CD4-positive, alpha-beta T cell treated with Interleukin-15 for 4 hours (primary cell): ENCODE measurements at regions not wholly inside any gene's neighbourhood (a gene's known extent, or its start where the extent isn't known, plus 50 kb on each side); places are given as distances from the start of the nearest gene placed in this dataset.

ENCODE experiments used
- DNase-seq: peaks from one replicate; pipeline ENCODE4 v3.0.0-alpha.2; 2020; ENCODE audit warnings: low spot score

DNA sequence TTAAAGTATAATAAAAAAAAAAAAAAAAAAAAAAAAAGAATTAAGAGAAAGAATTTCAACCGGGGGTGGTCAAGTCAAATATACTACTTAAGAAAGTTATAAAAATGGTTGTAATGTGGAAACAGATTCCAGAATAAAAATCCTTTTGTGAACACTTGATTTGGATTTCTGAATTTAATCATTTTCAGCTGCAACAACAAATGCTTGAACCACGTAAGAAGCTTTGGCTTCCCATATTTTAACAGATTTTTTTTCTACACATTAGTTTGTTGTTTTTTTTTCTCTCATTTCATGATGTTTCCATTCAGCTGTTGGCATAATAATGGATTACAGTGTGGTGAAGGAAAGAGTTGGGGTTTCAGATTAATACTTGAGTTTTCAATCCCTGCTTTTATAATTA lies 137.3 kb upstream of the AGR3 start:
- no peak for DNase-seq

DNA sequence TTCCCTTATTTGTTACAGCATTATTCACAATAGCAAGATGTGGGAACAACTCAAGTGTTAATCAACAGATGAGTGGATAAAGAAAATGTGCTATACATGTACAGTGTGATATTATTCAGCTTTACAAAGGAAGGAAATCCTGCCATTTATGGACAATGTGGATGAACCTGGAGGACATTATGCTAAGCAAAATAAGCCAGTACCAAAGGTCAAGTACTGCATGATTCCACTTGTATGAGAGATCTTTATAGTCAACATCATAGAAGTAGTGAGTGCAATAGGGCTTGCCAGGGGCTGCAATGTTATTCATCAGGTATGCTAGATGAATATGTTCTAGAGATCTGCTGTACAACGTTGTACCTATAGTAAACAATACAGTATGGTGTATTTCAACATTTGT lies 138.5 kb upstream of the AGR3 start:
- DNase-seq = no peak

DNA sequence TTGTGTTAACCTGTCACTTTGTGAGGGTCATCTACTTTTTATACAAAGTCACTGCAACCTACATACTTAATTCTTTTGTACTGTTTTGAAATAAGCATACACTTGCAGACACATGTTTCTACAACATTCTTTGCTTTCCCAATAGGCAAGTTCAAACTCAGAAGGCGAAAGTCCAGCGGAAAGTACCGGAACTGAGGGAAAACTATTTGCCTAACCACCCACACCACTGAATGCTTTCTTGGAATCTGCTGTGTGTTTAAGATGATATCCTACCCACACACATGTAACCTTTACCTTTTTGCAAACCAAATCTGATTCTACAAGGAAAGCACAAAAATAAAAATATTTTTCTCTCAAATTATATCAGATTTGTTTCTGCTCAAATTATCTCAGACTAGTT lies 139.4 kb upstream of the AGR3 start:
- no peak for DNase-seq

DNA sequence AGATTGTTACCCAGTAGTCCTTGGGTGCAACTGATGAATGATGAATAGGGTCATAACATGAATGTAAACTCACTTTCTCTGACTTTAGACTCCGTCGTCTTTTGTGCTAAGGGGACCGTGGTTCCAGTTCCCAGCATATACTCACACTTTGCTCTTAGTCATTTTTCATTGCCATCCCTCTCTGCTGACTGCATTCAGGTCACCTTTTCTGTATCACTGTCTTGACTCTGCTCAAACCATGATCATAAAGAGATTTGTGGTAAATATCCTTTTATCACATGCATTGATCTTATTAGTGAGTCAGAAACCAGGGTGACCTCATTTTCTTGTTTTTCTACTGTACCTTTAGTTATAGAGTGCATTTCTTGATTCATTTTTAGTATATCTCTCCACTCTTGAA lies 141.1 kb upstream of the AGR3 start:
- DNase-seq = peak; percentile 73

DNA sequence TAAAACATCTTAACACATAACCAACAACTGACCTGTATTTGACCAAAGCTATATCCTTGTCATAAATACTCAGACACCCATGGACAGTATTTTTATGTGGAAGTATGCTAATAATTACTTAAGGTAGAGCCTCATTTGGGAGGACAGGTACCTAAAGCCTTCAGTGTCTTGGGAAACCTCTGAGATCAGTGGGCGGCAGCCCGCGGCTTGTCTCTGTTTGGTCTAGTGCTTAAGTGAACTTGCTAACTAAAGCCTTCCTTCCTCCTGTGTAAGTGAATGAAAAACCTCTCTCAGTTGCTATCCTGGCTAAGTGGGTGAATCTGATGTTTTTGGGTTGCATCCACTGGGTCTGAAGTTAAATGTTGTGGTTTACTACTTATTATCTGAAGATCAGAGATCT lies 144.5 kb upstream of the AGR3 start:
- no peak for DNase-seq

DNA sequence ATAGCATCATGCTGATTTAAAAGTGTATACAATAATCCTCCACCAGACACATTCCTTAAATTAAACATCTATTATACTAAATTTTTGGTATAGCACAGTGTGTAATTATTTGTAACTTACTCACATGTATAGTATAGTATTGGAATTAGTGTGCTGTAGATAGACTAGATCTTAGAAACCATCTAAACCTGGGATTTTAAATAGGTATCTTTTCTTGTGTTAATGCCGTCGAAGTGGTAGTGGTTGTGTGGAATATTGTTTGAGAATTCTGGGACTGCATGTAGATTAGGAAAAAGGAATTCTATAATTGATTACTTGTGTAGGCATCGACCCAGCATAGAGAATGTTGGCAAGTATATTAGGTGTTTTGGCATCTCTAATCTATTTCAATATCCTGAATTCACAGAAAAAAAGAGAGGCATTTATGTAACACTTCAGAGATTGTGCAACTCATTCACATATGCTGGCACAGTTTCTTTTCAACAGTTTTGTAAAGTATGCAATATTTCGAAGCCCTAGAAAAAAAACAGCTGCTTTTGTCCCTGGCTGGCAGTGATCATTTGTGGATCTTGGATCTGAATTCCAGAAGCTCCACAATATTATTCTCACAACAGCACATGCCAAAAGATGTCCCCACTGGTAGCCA lies 145.5 kb upstream of the AGR3 start:
- no peak for DNase-seq

DNA sequence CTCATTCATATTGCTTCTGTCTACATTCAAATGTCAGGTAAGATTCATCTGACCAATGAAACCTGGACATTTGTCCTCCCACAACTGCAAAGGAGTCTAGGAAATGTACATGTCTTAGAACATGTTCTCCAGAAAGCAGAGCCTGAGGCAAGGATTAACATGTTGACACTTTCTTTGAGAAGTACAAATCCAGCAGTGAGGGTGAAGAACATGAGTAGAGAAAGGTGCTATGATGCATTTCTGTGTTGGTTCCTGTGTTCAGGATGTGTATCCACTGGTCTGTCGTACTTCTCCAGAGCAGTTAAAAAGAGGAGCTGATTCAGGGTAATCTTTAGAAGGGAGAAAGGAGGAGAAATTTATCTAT lies 146.0 kb upstream of the AGR3 start:
- no peak for DNase-seq

DNA sequence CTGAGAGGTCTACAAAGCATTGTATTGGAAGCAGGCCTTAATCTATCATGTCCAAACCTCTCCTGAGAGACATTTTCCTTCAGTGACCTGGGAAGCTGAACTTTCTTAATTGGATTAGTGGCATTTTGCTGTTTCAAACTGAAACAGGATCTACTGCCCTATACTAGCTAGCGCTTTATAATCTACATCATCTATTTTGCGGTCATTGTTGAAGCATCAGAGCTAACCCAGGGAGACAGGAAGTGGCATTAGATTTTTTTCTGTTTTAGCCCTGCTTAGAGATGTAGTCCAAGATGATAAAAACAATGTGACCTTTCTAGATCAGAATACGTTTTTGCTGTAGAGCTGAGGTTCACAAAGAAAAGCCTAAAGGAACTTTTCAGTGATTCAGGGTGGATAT lies 147.4 kb upstream of the AGR3 start:
- peak; percentile 37 for DNase-seq

DNA sequence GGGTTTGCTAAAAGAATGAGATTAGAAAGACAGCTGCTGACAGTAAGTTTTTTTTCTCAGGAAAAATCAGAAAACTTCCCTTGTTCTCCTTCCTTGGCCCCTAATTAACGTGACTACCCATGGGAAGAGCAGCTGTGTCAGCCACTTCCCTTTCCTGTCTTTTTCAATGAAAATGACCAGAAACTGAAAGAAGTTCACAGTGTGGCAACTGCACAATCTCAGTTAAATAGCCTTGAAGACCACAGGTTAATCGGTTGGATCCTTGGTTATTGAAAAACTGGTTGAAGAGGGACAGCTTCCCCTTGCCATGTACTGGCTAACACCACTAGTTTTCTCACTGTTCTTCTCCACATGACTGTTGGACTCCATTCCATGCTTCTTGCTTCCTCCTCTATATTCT lies 148.8 kb upstream of the AGR3 start:
- no peak for DNase-seq

DNA sequence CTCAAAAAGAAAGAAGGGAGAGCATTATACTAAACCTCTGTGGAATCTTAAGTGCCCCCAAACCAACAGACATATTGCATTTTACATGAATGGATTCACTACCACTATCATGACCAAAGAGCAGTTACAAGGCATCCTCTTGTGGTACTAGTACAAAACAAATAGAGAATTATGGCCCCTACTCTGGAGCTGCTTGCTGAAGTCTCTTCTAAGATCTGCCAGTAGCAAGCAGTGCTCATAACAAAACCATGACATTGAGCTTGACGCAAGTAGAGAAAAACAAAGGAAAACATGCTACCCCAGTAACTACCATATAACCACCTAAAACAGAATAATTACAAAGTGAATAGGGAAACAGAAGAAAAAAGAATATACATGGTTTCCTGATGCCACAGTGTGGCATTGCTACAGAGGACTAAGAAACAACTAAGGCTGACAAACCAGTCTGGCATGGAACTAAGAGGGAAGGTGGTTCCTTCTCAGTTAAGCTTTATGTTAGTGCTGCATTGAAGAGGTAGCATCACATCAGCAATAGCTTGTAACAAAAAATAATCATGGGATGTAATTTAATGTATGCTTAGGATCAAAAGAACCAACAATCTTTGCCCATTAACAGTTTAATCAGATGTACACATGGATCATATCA lies 150.2 kb upstream of the AGR3 start:
- DNase-seq = no peak

DNA sequence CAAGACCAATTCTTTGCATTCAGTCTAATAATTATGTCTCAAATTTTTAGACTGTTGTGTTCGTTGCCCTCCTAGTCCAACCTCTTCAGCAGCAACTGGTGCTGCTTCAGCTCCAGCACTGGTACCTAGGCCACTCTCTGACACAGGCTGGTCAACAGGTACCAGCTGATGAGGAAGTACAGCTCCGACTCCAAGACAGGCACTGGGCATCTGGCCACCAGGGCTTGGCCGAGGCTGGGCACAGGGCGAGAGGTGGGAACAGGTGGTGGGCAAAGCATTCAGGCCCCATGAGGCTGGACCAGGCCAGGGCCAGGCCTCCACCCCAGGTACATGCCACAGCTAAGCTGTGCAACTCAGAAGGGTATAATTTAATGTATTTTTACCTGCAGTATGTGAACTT lies 151.5 kb upstream of the AGR3 start:
- DNase-seq = no peak

DNA sequence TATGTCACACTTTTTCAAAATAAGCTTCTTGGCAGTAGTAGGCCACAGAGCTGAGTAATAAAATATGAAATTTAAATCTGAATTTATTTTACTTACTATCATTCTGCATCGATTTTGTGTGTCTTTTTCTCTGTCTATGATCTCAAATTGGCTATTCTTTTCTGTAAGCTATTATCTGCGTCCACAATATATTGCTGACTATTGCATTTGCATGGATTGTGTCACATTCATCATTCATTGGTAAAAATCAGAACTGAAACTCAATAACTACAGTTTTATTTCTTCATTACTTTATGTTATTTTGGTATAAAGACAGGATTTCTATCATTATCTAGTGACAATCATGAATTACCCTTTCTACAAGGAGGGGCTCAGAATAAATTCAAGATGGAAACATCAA lies 154.8 kb upstream of the AGR3 start:
- DNase-seq = no peak

DNA sequence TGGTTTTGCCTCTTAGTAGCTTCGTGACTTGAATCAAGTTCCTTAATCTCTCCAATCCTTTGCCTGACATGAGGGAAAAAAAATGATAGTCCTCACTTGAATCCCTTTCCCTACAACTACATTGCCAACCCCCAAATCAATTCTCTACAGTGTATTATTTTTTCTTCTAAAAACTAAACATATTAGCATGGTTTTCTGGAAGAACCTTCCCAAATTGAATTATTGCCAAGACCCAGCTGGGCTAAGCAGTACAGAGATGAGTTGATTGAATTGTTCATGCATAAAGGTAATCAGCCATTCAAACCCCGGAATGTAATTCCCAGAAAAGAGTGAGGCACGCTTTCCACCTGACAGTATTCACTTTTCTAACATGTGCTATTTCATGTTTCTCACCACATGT lies 155.6 kb upstream of the AGR3 start:
- DNase-seq = no peak

DNA sequence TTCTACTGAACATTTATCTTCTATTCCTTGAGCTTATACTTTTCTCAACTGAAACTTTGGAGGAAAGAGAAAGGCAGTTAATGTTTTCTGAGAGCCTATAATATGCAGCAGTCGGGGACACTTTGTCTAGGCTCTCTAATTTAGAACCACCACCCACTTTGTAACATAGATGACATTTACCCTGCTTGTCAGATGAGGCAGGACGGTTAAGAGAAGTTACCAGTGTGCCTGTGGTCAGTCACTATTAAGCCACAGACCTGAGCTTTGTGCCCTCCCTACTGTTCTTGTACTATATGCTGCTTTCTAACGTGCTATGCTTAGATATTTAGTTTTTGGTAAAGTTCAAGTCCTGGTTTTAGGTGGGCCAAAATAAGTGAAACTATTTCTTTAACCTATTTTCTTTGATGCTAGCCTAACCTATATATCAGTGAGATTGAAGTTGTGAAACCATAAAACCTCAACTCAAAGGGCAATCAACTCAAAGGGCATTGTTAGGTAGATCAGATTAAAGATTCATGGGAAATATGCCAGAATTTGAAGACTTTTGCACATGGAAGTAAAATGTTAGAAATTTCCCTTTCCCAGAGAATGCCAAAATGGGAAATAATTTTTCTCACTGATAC lies 156.5 kb upstream of the AGR3 start:
- DNase-seq = no peak

DNA sequence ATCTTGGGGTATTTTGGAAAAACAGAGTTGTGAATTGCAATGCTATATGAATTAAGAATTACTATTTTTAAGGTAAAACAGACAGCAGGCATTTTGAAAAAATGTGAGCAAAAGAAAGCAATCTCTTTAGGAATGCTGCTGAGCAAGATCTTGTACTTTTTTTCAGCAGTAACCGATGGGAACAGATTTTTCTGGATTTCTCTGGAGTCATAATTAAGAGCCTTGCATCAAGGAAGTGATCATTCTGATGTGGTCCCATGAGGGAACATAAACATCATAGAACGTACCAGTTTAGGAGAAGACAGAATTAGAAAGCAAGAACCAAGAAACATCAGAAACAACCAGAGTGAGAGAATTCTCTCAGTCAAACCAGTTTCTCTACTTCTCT lies 157.0 kb upstream of the AGR3 start:
- no peak for DNase-seq

DNA sequence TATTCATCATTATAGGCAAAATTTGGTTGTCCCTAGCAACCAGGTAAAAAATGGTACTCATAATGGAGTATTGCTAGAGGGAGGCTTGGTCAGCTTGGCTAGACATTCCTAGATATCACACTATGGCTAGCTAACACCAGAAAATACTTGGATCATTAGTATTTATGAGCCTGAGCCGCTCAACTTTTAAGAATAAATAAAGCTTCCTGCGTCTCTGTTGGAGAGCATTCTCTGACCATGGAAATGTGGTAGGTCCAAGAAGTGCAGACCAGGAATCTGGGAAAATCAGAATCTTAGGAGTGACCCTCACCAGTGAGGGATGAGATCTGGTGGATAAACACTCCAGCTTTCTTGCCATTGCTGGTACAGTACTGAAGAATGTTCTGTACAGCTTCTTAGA lies 157.6 kb upstream of the AGR3 start:
- DNase-seq = no peak

DNA sequence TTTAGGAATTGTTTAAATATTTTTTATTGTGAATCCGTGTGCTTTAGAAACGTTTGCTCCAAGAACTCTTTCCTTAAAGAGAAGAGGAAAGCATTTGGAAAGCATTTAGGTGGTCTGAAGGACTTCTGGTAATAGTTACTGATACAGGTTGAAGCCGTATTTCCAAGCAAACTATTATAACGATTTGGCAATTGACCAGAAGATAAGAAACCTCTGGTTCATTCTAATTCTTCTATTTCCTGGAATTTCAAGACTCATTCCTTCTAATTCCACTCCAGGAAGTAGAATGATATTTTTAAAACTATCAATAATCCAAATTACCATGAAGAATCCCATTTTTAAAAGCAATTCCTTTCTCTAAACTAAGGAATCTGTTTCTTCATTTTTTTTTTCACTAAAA lies 158.9 kb upstream of the AGR3 start:
- DNase-seq = no peak

DNA sequence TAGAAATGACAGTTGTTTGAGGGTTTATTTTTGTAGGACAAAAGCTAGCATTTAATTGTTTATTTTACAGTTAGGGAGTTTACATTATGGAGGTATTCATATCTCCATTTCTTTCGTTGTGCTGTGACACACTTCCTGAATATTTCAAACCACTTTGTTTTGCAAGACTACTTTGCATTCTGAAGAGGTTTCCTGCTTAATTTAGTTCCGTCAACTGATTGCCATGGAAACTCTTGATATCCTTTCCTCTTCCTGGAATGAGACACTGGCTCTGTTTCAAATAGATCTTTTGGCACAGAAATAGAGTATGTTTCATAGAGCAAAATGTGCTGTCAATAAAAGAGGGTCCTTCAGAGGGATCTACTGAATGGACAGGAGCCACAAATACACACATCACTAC lies 159.5 kb upstream of the AGR3 start:
- peak; percentile 34 for DNase-seq

DNA sequence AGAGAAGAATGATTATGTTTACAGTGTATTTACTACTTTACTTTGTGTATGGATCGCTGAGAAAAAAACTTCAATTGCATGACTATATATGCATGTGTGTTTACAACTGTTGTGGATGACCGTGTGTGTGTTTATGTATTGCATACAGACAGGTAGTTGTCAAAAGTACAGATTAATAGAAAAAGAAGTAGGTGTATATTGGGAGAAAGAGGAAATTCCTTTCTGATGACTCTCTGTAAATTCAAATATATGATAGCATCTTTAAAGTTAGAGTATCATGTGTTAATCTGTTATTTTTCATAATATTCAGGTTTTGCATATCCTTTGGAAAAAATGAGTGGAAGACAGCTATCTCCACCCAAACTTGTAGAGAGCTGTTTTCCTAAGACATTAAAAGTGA lies 160.4 kb upstream of the AGR3 start:
- DNase-seq = no peak

DNA sequence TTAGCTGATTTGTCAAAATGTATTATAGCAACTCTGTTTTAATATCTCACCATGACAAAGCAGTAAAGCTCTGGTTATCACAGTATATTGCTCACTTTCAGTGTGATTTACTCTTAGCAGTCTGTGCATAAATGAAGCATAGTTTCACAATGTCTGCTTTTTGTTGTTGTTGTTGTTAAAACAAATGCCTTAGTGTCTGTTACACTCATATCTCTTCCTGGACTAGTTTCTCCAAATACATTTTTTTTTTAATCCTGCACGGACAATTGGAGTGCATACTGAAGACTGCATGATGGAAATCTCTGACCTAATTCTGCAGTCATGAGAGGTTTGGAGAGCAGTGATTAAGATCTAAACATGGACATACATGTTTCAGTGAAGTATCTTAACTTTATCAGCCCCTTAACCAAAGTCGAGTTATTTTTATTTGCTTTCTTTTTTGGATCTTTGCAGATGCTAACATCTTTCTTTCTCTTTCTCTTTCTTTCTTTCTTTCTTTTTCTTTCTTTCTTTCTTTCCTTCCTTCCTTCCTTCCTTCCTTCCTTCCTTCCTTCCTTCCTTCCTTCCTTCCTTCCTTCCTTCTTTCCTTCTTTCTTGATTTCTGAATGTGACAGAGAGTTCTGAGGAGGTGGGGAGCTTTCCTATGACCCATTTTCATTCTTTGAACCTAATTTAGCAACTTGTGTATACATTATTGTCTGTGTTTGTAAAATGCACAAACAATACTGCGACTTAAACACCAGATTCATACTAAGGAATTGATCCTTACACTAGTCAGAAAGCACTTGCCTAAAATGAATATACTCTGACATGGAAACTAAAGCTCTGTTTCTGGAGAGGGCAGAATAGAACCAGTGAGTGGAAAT lies 161.5 kb upstream of the AGR3 start:
- DNase-seq = no peak

DNA sequence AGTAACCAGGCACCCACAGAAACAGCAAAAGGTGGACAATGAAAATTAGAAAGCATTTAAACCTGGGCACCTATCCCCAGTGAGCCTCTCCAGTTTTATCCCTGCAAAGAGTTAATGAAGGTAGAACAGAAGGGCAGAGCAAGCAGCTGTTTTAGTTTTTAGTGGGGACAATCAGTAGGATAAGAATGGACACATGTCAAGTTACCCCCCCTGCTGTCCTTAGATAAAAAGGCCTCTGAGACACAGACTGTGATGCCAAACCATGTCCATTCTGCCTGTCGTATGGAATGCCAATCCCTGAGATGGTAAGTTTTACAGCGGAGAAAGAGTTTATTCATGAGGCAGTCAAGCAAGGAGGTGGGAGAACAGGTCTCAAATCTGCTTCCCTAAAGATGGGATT lies 162.6 kb upstream of the AGR3 start:
- DNase-seq = no peak

DNA sequence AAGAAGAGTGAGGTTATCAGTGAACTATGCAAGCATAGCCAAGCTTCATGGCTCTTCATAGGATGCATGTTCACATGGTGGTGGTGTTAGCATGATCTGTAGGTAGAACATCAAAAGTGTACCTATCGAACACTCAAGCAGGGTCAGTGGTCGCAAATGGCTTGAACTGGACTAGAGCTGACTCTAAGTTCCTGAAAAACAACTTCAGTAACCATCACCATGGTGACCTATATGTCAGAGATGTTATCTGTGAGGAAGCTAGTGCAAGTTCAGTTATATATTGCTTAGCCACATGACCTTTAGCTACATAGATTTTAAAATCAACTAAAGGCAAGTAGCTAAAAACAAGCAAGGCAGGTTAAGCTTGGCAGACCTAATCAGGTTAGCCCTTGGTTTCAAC lies 163.1 kb upstream of the AGR3 start:
- no peak for DNase-seq

DNA sequence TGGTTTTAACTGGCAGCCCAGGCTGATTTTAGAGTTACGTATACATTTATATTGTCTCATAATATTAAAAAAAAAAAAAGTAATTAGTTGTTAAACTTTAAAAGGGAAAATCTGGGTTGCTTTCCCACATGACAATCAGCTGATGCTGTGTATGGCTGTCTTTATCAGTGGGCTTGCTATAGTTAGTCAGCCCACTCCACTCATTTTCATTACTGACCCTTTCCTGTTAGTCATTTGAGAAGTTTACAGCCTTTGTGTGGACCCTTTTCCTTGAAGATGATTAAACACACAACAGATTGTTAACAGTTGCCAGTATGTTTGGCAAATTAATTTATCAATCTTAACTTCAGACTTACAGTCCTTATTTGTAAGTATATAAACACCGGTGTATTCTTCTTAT lies 164.5 kb upstream of the AGR3 start:
- no peak for DNase-seq
